GM12874 (cell line): ENCODE measurements at regions not wholly inside any gene's neighbourhood (a gene's known extent, or its start where the extent isn't known, plus 50 kb on each side); places are given as distances from the start of the nearest gene placed in this dataset.

Experiments used
- CTCF ChIP-seq: IDR thresholded peaks from 2 replicates; pipeline ENCODE4 v1.5.1; 2011; ENCODE audit warnings: low read depth, mild to moderate bottlenecking, control low read depth, low read length, moderate library complexity; ENCODE audit not compliant: insufficient read depth

GRCh38 chr5:10030219-10030831 lies 219.4 kb downstream of the ATPSCKMT start:
- TF ChIP-seq CTCF: peak; percentile 38; the same call in 1 of the 2 replicates

GRCh38 chr5:10023494-10023893 lies 226.2 kb downstream of the ATPSCKMT start:
- no peak for TF ChIP-seq CTCF

DNA sequence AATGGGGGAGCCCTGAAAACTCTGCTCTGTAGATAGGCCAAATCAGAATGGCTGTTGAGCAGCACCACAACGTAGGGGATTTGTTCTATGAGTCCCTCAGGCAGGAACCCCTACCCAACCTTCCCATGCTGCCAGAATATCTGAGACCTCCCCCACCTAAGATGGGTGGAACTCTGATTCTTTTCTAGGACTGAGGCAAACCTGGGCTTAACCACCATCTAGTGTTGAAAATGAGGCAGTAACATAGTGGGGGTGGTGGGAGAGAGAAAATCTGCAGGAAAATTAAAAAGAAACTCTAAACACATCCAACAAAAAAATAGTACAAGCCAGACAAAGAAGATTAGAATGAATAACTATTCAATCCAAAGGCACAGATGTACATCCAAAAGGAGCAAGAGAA lies 228.4 kb downstream of the ATPSCKMT start:
- no peak for TF ChIP-seq CTCF

GRCh38 chr5:10019236-10019635 lies 230.5 kb downstream of the ATPSCKMT start:
- no peak for TF ChIP-seq CTCF

DNA sequence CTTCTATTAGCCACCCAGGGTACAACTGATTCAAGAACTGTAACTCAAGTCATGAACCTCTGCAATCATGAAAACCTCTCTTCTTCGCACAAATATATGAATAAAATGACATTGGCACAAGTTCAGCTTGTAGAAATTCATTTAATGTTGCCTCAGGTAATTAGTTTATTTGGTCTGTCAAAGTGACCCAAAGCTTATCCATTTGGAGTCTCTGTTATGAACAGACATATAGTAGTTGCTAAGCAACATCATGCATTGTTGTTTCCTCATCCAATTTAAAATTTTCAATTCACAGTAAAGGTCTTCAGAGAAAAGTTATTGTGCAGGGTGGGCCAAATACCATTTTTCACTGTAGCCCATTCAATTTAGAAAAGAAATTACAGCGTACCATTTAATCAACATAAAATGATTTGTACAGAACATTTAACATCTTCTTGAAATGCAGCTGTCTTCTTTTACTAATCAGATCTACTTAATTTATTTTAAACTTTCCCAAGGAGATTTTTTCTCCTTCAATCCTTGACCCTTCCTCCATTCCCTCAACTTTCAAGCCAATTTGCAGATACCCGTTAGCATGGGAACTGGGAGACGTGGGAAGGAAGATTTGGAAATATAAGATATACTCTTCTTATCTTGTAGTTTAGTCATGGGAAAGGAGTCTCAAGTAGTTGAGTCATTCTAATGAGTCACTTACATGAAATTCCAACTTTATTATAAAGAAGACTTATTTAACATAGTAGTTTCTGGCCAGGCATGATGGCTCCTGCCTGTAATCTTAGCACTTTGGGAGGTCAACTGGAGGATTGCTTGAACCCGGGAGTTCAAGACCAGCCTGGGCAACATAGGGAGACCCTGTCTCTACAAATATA lies 231.3 kb downstream of the ATPSCKMT start:
- no peak for TF ChIP-seq CTCF

- TF ChIP-seq CTCF: no peak
These were observed 231.9 kb downstream of the ATPSCKMT start for GRCh38 chr5:10017786-10018185.

DNA sequence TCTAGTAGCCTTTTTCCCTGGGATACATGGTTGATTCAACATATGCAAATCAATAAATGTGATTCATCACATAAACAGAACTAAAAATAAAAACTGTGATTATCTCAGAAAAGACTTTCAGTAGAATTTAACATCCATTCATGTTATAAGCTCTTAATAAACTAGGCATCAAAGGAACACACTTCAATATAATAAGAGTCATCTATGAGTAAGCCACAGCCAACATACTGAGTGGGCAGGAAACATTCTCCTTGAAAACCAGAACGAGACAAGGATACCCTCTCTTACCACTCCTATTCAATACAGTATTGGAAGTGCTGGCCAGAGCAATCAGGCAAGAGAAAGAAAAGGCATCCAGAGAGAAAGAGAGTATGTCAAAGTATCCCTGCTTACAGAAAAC lies 239.9 kb downstream of the ATPSCKMT start:
- no peak for TF ChIP-seq CTCF
